ENCODE measurements at regions not wholly inside any gene's neighbourhood (a gene's known extent, or its start where the extent isn't known, plus 50 kb on each side); places are given as distances from the start of the nearest gene placed in this dataset.

DNA sequence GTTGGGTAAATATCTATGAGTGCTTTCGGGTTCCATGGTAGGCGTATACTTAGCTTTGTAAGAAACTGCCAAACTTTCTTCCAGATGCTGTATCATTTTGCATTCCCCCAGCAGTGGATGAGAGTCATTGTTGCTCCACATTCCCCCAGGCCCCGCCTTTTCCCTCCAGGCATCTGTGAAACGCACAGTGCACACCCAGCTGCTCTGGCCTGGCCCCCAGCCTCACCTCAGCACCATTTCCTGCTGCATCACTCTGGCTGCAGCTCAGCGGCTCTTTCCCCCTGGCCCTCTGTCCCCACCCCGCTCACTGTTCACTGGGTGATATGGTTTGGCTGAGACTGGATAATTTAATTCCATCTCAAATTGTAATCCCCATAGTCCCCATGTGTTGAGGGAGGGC, 76.6 kb upstream of the SPTLC1 start:
- Mint-ChIP-seq H3K4me3 (no peak overlapping the region), H3K36me3 (no peaks in the 10 kb centered on the region), H3K27me3 (peaks cover 39% of the 10 kb centered on the region), H3K9me3 (no peaks in the 10 kb centered on the region), H3K27ac (no peak overlapping the region), H3K4me1 (no peaks in the 10 kb centered on the region)
- DNase-seq, result no peak
- CTCF ChIA-PET, result no interaction called here

DNA sequence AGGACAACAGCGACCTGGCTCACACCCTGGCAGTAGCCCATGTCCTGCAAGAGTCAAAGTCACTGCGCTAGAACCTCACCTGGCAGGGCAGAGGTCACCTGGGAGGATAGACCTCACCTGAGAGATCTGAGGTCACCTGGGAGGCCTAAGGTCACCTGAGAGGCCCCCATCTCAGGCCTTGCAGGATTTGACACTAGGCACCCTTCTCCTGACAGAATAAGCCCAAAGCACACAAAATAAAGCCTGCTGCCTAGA, 75.2 kb upstream of the SPTLC1 start:
- no peaks in the 10 kb centered on the region for H3K4me1 Mint-ChIP-seq
- CTCF ChIA-PET, result interaction anchor here (1.0 kb wide), 1 partner anchor 52 kb away, joined by 3 read pairs; no protein-coding TSS in a partner anchor
- H3K27ac Mint-ChIP-seq, result no peak overlapping the region
- no peak for DNase-seq
- H3K4me3 Mint-ChIP-seq, result no peak overlapping the region
- no peaks in the 10 kb centered on the region for H3K9me3 Mint-ChIP-seq
- peaks cover 36% of the 10 kb centered on the region for H3K27me3 Mint-ChIP-seq
- H3K36me3 Mint-ChIP-seq, result no peaks in the 10 kb centered on the region

DNA sequence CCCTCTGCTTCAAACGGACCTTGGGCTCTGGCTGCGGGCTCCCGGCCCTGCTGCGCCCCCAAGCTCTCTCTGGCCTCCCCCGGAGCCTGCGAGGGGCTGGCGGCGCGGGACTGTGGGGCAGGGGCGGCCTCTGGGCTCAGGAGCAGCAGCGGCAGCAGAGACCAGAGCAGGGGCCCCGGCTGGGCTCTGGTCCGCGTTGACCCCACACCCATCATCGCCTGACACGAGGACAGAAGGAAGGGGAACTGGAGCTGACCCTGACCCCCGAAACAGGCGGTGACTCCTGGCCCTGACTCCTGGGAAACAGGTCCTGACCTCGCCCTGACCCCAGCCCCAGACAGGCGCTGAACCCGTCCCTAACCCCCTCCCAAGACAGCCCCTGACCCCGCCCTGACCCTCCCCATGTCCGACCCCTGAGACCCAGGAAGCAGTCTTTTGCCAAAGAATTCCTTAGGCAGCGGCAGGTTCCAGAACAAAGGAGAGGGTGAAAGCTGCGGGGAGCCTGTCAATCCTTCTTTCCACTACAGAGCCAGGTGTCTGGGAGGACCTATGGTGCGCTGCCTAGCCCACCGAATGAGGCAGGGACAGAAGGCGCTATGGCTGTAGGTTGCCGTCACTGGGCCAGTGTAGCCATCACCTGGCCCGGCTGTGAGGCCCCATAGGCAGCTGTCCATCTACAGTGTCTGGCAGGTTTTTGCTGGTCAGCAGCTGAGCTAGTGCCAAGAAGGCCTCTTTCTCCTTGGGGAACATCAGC, 74.7 kb upstream of the SPTLC1 start:
- Mint-ChIP-seq H3K27ac (no peak overlapping the region), H3K4me1 (no peaks in the 10 kb centered on the region), H3K4me3 (no peak overlapping the region), H3K27me3 (peaks cover 36% of the 10 kb centered on the region), H3K9me3 (no peaks in the 10 kb centered on the region), H3K36me3 (no peaks in the 10 kb centered on the region)
- CTCF ChIA-PET, result interaction anchor here (1.0 kb wide), 1 partner anchor 52 kb away, joined by 3 read pairs; no protein-coding TSS in a partner anchor
- no peak for DNase-seq

DNA sequence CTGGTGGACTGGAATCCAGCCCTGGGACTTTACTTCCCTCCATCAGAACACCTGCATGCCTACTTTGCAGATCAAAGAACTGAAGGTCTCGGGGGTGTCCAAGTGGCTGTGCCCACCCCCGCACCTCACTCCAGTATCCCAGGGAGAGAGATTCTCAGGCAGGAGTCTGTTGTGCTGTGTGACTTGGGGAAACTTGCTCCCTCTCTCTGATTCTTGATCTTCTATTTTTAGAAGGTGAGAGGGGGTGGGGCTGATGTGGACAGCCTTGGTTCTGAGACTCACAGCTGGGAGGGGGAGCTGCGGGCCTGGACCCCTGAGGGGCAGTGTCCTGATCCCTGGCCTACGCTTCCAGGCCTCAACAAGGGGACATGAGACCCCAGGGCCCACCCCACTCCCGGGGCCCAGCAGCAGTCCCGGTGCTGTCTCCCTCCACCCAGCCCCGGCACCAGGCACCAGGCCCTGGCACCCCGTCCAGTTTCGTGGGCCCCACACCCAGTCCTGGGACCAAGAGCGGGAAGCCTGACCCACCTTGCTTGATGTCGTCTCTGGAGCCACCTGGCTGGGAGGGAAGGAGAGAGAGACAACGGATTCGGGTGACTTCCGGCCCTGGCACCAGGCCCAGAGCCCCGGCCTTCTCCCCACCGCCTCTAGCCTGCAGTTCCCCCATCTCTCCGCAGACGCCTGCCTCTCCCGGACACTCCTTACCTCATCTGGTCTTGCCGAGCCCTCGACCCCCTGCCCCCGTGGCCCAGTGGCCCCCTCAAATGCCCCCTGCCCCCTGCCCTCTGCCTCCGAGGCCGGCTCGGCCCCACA, 74.0 kb upstream of the SPTLC1 start:
- peaks cover 38% of the 10 kb centered on the region for H3K27me3 Mint-ChIP-seq
- H3K9me3 Mint-ChIP-seq, result no peaks in the 10 kb centered on the region
- no peak overlapping the region for H3K4me3 Mint-ChIP-seq
- H3K36me3 Mint-ChIP-seq, result no peaks in the 10 kb centered on the region
- no peak overlapping the region for H3K27ac Mint-ChIP-seq
- CTCF ChIA-PET, result interaction anchor here (1.0 kb wide), 1 partner anchor 51 kb away, joined by 3 read pairs; no protein-coding TSS in a partner anchor
- H3K4me1 Mint-ChIP-seq, result no peaks in the 10 kb centered on the region
- DNase-seq, result no peak

DNA sequence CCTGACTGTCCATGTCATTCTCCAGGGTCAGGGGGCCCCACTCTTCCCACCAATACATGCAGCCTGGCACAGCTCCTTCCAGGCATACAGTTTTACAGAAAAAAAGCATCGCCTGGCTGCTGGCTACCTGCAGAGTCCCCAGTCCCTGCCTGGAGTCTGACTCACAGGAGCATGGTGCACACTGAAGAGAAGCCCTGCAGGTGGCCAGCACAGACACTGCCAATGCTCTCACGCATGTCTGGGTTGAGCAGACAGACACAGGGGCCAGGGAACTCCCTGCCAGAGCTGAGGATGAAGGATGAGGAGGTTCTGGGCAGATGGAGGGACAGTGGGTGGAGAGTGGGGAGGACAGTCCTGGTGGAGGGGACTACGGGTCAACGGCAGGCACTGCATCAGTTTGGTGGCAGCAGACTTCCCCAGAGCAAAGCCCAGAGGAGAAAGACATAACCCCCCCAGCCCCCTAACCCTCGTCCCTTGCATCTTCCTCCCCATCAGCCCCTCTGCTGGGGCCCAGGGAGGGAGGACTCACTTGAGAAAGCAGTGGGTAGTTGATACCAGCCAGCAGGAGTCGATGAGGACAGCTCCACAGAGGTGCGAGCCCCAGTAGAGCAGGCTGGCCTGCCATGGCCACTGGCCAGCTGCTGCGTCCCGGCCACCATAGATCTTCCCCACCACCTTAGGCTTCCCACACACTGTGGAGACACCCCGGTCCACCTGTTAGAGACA, 72.9 kb upstream of the SPTLC1 start:
- Mint-ChIP-seq H3K4me3 (no peak overlapping the region), H3K4me1 (no peaks in the 10 kb centered on the region), H3K27ac (no peak overlapping the region), H3K9me3 (no peaks in the 10 kb centered on the region), H3K36me3 (no peaks in the 10 kb centered on the region), H3K27me3 (peaks cover 36% of the 10 kb centered on the region)
- CTCF ChIA-PET, result no interaction called here
- DNase-seq, result no peak

DNA sequence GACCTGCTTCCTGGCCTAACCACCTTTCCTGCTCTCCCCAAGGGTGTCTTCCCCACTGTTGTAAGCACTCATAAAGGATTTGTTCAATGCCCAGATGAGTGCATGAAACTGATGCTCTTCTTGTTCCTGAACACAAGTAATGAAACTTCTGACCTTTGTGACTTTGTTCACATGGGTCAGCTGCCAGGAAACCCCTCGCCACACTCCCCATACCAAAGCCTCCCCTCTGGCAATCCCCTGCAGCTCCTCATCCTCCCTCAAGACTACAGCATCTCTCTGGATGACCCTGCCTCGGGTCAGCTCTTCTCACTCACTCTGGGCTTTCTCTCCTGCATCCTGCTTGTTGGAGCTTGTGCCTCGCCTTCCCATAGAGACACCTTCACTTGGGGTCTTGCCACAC, 72.2 kb upstream of the SPTLC1 start:
- Mint-ChIP-seq H3K4me1 (no peaks in the 10 kb centered on the region), H3K36me3 (no peaks in the 10 kb centered on the region), H3K27ac (no peak overlapping the region), H3K27me3 (peaks cover 35% of the 10 kb centered on the region), H3K4me3 (no peak overlapping the region), H3K9me3 (no peaks in the 10 kb centered on the region)
- CTCF ChIA-PET, result interaction anchor here (0.6 kb wide), 1 partner anchor 304 kb away, joined by 3 read pairs; no protein-coding TSS in a partner anchor
- DNase-seq, result no peak

DNA sequence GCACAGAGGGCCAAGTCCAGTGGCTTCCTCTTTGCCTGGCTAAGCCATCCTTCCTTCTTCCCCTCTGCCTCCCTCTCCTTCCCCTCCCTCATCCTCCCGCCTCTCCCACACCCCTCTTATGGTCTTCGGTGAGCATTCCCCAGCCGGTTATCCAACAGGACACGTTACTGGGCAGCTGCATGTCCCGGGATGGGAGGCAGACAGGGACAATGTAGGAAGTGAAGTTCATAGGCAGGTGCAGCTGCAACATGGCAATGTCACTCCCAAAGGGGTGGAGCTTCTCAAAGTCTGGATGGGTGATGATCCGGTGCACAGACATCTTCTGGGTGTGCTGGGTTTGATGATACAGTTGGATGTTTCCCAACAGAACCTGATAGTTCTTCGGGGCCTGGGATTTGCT, 71.4 kb upstream of the SPTLC1 start:
- CTCF ChIA-PET, result no interaction called here
- peaks cover 30% of the 10 kb centered on the region for H3K27me3 Mint-ChIP-seq
- no peaks in the 10 kb centered on the region for H3K9me3 Mint-ChIP-seq
- no peaks in the 10 kb centered on the region for H3K36me3 Mint-ChIP-seq
- no peak overlapping the region for H3K27ac Mint-ChIP-seq
- no peak overlapping the region for H3K4me3 Mint-ChIP-seq
- DNase-seq, result no peak
- H3K4me1 Mint-ChIP-seq, result no peaks in the 10 kb centered on the region

DNA sequence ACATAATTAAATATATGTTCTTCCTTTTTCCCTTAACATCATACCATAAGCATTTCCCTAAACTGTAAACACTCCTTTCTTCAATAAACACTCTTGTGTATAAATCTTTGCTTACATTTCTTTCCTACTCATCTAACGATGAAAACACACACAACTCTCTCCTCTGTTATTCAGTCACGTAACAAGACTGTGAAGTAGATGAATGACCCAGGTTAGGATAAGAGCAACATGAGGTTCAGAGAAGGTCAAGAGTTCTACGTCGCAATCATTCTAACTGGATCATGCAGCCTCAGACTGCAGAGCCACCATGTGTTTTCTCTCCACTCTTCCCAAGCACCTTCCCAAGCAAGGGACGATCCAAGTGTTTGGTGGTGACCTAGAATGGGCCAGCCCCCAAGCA, 70.5 kb upstream of the SPTLC1 start:
- no peak overlapping the region for H3K27ac Mint-ChIP-seq
- no peaks in the 10 kb centered on the region for H3K4me1 Mint-ChIP-seq
- no peak for DNase-seq
- no peaks in the 10 kb centered on the region for H3K36me3 Mint-ChIP-seq
- no peak overlapping the region for H3K4me3 Mint-ChIP-seq
- no peaks in the 10 kb centered on the region for H3K9me3 Mint-ChIP-seq
- peaks cover 30% of the 10 kb centered on the region for H3K27me3 Mint-ChIP-seq
- CTCF ChIA-PET, result no interaction called here

DNA sequence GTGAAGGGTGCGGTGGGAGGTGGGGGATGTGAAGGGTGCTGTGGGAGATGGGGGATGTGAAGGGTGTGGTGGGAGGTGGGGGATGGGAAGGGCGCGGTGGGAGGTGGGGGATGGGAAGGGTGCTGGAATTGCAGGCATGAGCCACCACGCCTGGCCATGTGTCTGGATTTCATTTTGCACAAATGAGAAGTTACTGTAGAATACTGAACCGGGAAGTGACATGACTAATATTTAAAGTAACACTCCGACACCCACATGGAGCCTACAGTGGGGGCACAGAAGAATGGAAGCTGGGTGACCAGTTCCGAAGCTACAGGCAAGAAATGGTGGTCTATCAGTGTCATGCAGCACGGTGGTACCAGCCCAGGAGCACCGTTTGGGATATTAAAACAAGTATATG, 69.9 kb upstream of the SPTLC1 start:
- H3K4me1 Mint-ChIP-seq, result no peaks in the 10 kb centered on the region
- H3K27ac Mint-ChIP-seq, result no peak overlapping the region
- DNase-seq, result no peak
- H3K27me3 Mint-ChIP-seq, result peaks cover 34% of the 10 kb centered on the region
- H3K36me3 Mint-ChIP-seq, result no peaks in the 10 kb centered on the region
- H3K9me3 Mint-ChIP-seq, result no peaks in the 10 kb centered on the region
- CTCF ChIA-PET, result no interaction called here
- no peak overlapping the region for H3K4me3 Mint-ChIP-seq

DNA sequence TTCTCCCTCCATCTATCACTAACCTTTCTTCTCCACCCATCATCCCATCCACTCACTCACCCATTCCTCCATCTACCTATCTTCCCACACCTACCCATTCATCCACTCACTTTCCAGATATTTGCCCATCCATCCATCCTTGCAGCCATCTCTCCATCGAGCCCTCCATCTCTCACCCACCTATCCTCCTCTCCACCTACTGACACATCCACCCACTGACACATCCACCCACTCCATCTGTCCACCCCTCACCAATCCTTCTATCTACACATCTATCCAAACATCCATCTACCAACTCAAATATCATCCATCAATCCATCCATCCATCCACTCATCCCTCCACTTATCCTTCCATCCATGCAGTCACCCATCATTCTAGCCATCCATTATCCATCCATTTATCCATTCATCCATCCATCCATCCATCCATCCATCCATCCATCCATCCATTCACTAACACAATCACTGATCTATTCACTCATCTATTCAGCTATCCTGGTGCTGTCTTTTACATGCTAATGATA, 68.9 kb upstream of the SPTLC1 start:
- Mint-ChIP-seq H3K4me3 (no peak overlapping the region), H3K27me3 (peaks cover 38% of the 10 kb centered on the region), H3K9me3 (no peaks in the 10 kb centered on the region), H3K27ac (no peak overlapping the region), H3K36me3 (no peaks in the 10 kb centered on the region), H3K4me1 (no peaks in the 10 kb centered on the region)
- CTCF ChIA-PET, result no interaction called here
- DNase-seq, result no peak

DNA sequence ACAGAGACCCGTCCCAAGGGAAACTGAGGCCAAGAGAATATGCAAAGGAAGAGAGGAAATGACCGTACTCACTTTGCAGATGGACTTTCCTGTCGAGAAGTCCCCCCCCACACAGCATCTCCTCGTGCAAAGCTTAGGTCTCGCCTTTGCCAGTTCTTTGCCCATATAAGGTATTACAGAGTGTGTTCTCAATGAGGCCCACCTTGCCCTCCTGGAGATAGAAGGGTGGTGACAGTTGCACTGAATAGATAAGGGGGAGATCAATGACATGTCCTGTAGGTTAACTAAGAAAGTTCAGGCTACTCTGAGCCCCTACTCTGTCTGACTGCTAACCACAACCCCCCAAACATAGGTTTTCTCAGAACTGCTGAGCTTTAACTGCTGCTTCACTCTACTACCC, 68.2 kb upstream of the SPTLC1 start:
- Mint-ChIP-seq H3K4me1 (no peaks in the 10 kb centered on the region), H3K36me3 (no peaks in the 10 kb centered on the region), H3K9me3 (no peaks in the 10 kb centered on the region), H3K27ac (no peak overlapping the region), H3K4me3 (no peak overlapping the region), H3K27me3 (peaks cover 45% of the 10 kb centered on the region)
- DNase-seq, result no peak
- CTCF ChIA-PET, result interaction anchor here (0.9 kb wide), 1 partner anchor 43 kb away, joined by 4 read pairs; no protein-coding TSS in a partner anchor

DNA sequence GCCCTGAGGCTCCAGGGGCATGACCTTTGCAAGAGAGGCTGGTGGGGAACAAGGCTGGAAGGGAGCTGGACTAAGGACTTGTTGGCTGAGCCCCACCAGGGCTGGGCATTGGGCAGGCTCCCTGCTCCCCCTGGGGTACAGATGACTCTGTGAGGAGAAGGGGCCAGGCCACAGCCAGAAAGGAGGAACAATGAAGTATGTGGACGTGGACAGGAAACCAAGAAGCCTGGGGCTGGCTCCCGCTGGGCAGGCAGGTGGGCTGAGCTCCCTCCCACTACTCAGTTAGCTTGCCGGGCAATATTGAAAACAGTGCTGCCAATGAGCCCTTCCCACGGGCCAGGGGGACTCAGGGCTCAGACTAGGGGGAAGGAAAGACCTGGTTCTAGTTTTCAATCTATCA, 66.1 kb upstream of the SPTLC1 start:
- CTCF ChIA-PET, result no interaction called here
- peaks cover 27% of the 10 kb centered on the region for H3K27me3 Mint-ChIP-seq
- no peak overlapping the region for H3K4me3 Mint-ChIP-seq
- H3K9me3 Mint-ChIP-seq, result no peaks in the 10 kb centered on the region
- no peaks in the 10 kb centered on the region for H3K4me1 Mint-ChIP-seq
- no peak overlapping the region for H3K27ac Mint-ChIP-seq
- H3K36me3 Mint-ChIP-seq, result no peaks in the 10 kb centered on the region
- DNase-seq, result no peak

DNA sequence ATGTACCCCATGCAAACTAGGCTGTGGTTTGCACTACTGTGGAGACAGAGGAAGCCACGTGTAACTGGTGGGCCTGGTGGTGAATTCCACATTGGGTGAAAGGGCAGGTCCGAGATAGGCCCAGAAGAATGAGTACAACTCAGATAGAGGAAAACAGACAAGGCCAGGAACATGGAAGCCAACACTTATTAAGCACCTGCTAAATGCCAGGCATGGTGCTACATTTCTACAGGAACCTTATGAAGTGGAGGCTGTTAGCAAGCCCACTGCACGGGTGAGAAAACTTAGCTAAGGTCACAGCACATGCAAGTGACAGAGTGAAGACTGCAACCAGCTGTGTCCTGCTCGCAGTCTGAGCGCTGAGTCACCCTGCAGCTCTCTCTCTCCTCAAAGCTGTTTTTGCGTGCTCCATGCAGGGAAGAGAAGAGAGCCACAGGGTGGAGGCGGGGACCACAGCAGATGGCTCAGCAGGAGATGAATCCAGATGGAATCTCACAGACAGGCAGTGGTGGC, 65.5 kb upstream of the SPTLC1 start:
- H3K4me3 Mint-ChIP-seq, result no peak overlapping the region
- H3K36me3 Mint-ChIP-seq, result no peaks in the 10 kb centered on the region
- CTCF ChIA-PET, result interaction anchor here (1.0 kb wide), 1 partner anchor 40 kb away, joined by 4 read pairs; no protein-coding TSS in a partner anchor
- peaks cover 27% of the 10 kb centered on the region for H3K27me3 Mint-ChIP-seq
- no peak overlapping the region for H3K27ac Mint-ChIP-seq
- no peaks in the 10 kb centered on the region for H3K9me3 Mint-ChIP-seq
- DNase-seq, result no peak
- H3K4me1 Mint-ChIP-seq, result no peaks in the 10 kb centered on the region

DNA sequence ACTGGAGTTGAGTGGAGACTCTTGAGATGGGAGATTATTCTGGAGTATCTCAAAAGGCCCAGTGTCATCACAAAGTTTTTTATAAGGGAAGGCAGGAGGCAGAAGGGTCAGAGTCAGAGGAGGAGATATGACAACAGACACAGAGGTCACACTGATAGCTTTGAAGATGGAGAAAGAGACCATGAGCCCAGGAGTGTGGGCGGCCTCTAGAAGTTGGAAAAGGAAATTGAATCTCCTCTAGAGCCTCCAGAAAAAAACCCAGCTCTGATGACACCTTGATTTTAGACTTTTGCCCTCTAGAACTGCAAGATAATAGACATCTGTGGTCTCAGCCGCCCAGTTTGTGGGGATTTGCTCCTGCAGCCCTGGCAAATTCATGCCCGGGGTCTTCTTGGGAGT, 64.8 kb upstream of the SPTLC1 start:
- no peaks in the 10 kb centered on the region for H3K36me3 Mint-ChIP-seq
- CTCF ChIA-PET, result interaction anchor here (1.0 kb wide), 1 partner anchor 40 kb away, joined by 4 read pairs; no protein-coding TSS in a partner anchor
- no peak overlapping the region for H3K27ac Mint-ChIP-seq

More for the DNA sequence above, 64.8 kb upstream of the SPTLC1 start:
- Mint-ChIP-seq H3K27me3 (peaks cover 27% of the 10 kb centered on the region), H3K9me3 (no peaks in the 10 kb centered on the region), H3K4me1 (no peaks in the 10 kb centered on the region), H3K4me3 (no peak overlapping the region)
- no peak for DNase-seq
